ENCODE measurements at regions not wholly inside any gene's neighbourhood (a gene's known extent, or its start where the extent isn't known, plus 50 kb on each side); places are given as distances from the start of the nearest gene placed in this dataset.
"Not testable (repeated sequence)": the region's sequence is repeated elsewhere in the genome, so short reads cannot be mapped to it uniquely, and the experiment has no call there.

GRCh38 chr4:1582227-1582626, 101.9 kb downstream of the FAM53A start:
- no peaks in the 10 kb centered on the region for H3K36me3 ChIP-seq
- peaks cover 0 to 4% (median 0%) of the 10 kb centered on the region in 4 donors for H3K9me3 ChIP-seq
- no peaks in the 10 kb centered on the region for H3K27me3 ChIP-seq
- TF ChIP-seq POLR2A (IDR thresholded peaks at IDR 0.05) (no peak), CTCF (IDR thresholded peaks at IDR 0.05) (no peak)
- H3K4me1 ChIP-seq, result peaks cover 0 to 15% (median 1%) of the 10 kb centered on the region in 4 donors
- DNase-seq, result peak in 1 of 3 donors; percentile 54
- no peak overlapping the region for H3K4me3 ChIP-seq
- H3K27ac ChIP-seq, result no peak overlapping the region

GRCh38 chr4:1581164-1581894, 102.8 kb downstream of the FAM53A start:
- Histone ChIP-seq H3K27ac (peak overlapping the region in 1 of 4 donors; percentile 25), H3K4me1 (peaks cover 0 to 15% (median 1%) of the 10 kb centered on the region in 4 donors)
- H3K4me3 ChIP-seq, H3K27me3 ChIP-seq, H3K9me3 ChIP-seq, H3K36me3 ChIP-seq: not testable (repeated sequence)
- DNase-seq, result peak; percentile 78 to 96 (median 79)

GRCh38 chr4:1580692-1581012, 103.5 kb downstream of the FAM53A start:
- H3K36me3 ChIP-seq, DNase-seq, H3K27me3 ChIP-seq, H3K9me3 ChIP-seq: not testable (repeated sequence)
- Histone ChIP-seq H3K27ac (peak overlapping the region; percentile 78 to 91 (median 81)), H3K4me3 (peak overlapping the region in 2 of 4 donors; percentile 61 to 62), H3K4me1 (peaks cover 0 to 15% (median 1%) of the 10 kb centered on the region in 4 donors)

- peak; percentile 78 to 96 (median 88) for DNase-seq
- H3K9me3 ChIP-seq, result peaks cover 0 to 4% (median 0%) of the 10 kb centered on the region in 4 donors
- peaks cover 0 to 15% (median 1%) of the 10 kb centered on the region in 4 donors for H3K4me1 ChIP-seq
- H3K27ac ChIP-seq, result peak overlapping the region; percentile 78 to 91 (median 81)
- TF ChIP-seq POLR2A (IDR thresholded peaks at IDR 0.05) (no peak), CTCF (IDR thresholded peaks at IDR 0.05) (no peak)
- no peaks in the 10 kb centered on the region for H3K27me3 ChIP-seq
- peak overlapping the region; percentile 61 to 76 (median 68) for H3K4me3 ChIP-seq
- H3K36me3 ChIP-seq, result no peaks in the 10 kb centered on the region
These were observed 104.0 kb downstream of the FAM53A start for GRCh38 chr4:1579901-1580691.

GRCh38 chr4:1579001-1579900, 104.9 kb downstream of the FAM53A start:
- Histone ChIP-seq H3K36me3 (no peaks in the 10 kb centered on the region), H3K27me3 (no peaks in the 10 kb centered on the region), H3K27ac (peak overlapping the region; percentile 78 to 91 (median 81)), H3K9me3 (peaks cover 0 to 4% (median 0%) of the 10 kb centered on the region in 4 donors), H3K4me1 (peaks cover 0 to 15% (median 1%) of the 10 kb centered on the region in 4 donors), H3K4me3 (peak overlapping the region; percentile 61 to 76 (median 68))
- peak; percentile 62 to 90 (median 81) for DNase-seq
- peak in 5 of 6 experiments; percentile 24 to 94 (median 39) for TF ChIP-seq CTCF (IDR thresholded peaks at IDR 0.05)
- TF ChIP-seq POLR2A (IDR thresholded peaks at IDR 0.05), result peak in 1 of 2 donors; percentile 20

- TF ChIP-seq POLR2A (IDR thresholded peaks at IDR 0.05) (no peak), CTCF (IDR thresholded peaks at IDR 0.05) (no peak)
- DNase-seq, result no peak
- H3K9me3 ChIP-seq, result peaks cover 0 to 4% (median 0%) of the 10 kb centered on the region in 4 donors
- H3K36me3 ChIP-seq, result no peaks in the 10 kb centered on the region
- H3K4me3 ChIP-seq, result peak overlapping the region in 1 of 4 donors; percentile 61
- peaks cover 0 to 15% (median 1%) of the 10 kb centered on the region in 4 donors for H3K4me1 ChIP-seq
- no peak overlapping the region for H3K27ac ChIP-seq
- no peaks in the 10 kb centered on the region for H3K27me3 ChIP-seq
These were observed 105.8 kb downstream of the FAM53A start for GRCh38 chr4:1578251-1578773.

Data from Peyer's patch (tissue), 4 donors.